GM18907 (cell line): ENCODE measurements at regions not wholly inside any gene's neighbourhood (a gene's known extent, or its start where the extent isn't known, plus 50 kb on each side); places are given as distances from the start of the nearest gene placed in this dataset.
A peak's percentile ranks its signal among the peaks of the same experiment; 100 is the strongest.

Source experiments
- ATAC-seq: cut with Tn5 transposase; IDR thresholded peaks from one replicate; pipeline ENCODE4 v1.9.1; 2021; ENCODE audit warnings: mild to moderate bottlenecking, moderate library complexity; ENCODE audit not compliant: unreplicated experiment

GRCh38 chr5:115439639-115440038 lies 104.9 kb downstream of the FEM1C start:
- no peak for ATAC-seq

GRCh38 chr5:115439042-115439441 lies 105.5 kb downstream of the FEM1C start:
- ATAC-seq, result no peak

GRCh38 chr5:115435778-115436712 lies 108.5 kb downstream of the FEM1C start:
- no peak for ATAC-seq

- no peak for ATAC-seq
Measured at GRCh38 chr5:115435065-115435777, 109.4 kb downstream of the FEM1C start.

GRCh38 chr5:115433918-115434317 lies 110.7 kb downstream of the FEM1C start:
- no peak for ATAC-seq

GRCh38 chr5:115432691-115433090 lies 111.9 kb downstream of the FEM1C start:
- no peak for ATAC-seq

GRCh38 chr5:115431116-115431515 lies 113.5 kb downstream of the FEM1C start:
- ATAC-seq, result no peak

GRCh38 chr5:115430374-115430773 lies 114.2 kb downstream of the FEM1C start:
- ATAC-seq, result no peak

- ATAC-seq, result no peak
Measured at GRCh38 chr5:115429345-115429940, 115.1 kb downstream of the FEM1C start.

- ATAC-seq, result no peak
Measured at GRCh38 chr5:115428676-115429075, 115.9 kb downstream of the FEM1C start.

- no peak for ATAC-seq
Measured at GRCh38 chr5:115428248-115428647, 116.3 kb downstream of the FEM1C start.

- ATAC-seq, result no peak
Measured at GRCh38 chr5:115424446-115424845, 120.1 kb downstream of the FEM1C start.

GRCh38 chr5:115424030-115424429 lies 120.5 kb downstream of the FEM1C start:
- no peak for ATAC-seq

GRCh38 chr5:115423541-115423940 lies 121.0 kb downstream of the FEM1C start:
- ATAC-seq, result no peak

GRCh38 chr5:115423051-115423450 lies 121.5 kb downstream of the FEM1C start:
- no peak for ATAC-seq

- peak; percentile 60 for ATAC-seq
Measured at GRCh38 chr5:115420812-115421211, 123.8 kb downstream of the FEM1C start.

GRCh38 chr5:115419846-115420585 lies 123.6 kb upstream of the CCDC112 start:
- ATAC-seq, result no peak

GRCh38 chr5:115418788-115419187 lies 122.3 kb upstream of the CCDC112 start:
- no peak for ATAC-seq

GRCh38 chr5:115417076-115417475 lies 120.6 kb upstream of the CCDC112 start:
- no peak for ATAC-seq

GRCh38 chr5:115415143-115415491 lies 118.7 kb upstream of the CCDC112 start:
- no peak for ATAC-seq
